HL-60 (cell line): ENCODE measurements at regions not wholly inside any gene's neighbourhood (a gene's known extent, or its start where the extent isn't known, plus 50 kb on each side); places are given as distances from the start of the nearest gene placed in this dataset.

ENCODE experiments used
- DNase-seq, 2 experiments: peaks; one replicate each; pipeline ENCODE4 v3.0.0-alpha.2; 2010 to 2020; ENCODE audit warnings: low read depth in 1 of 2, low spot score in 1 of 2
- H3K27ac ChIP-seq: fragments of 250-450 bp; sonication (Bioruptor Pico); replicated peaks from 2 replicates; pipeline ENCODE4 v1.5.1; 2020; ENCODE audit warnings: mild to moderate bottlenecking, moderate library complexity
- H3K27me3 ChIP-seq: fragments of 250-450 bp; sonication (Bioruptor Pico); 2 replicates; pipeline ENCODE4 v1.5.1; 2021; ENCODE audit warnings: mild to moderate bottlenecking, moderate library complexity; ENCODE audit not compliant: insufficient read depth, poor library complexity, severe bottlenecking
- H3K4me3 ChIP-seq: replicated peaks from 2 replicates; pipeline ENCODE4 v1.5.1; 2011; ENCODE audit warnings: mild to moderate bottlenecking, control low read depth, low read length; ENCODE audit not compliant: insufficient read depth
- GABPA ChIP-seq: IDR thresholded peaks from 2 replicates; pipeline ENCODE4 v1.6.1; 2012; ENCODE audit warnings: low read depth
- POLR2AphosphoS5 ChIP-seq: IDR thresholded peaks from 2 replicates; pipeline ENCODE4 v1.6.1; 2012; ENCODE audit warnings: low read depth
- SPI1 ChIP-seq: IDR thresholded peaks from 2 replicates; pipeline ENCODE4 v1.6.1; 2012; ENCODE audit warnings: low read depth, mild to moderate bottlenecking, borderline replicate concordance
- TF ChIP-seq, protein P1 (sequence below): IDR thresholded peaks from one replicate; pipeline ENCODE4 v1.5.1; 2011; ENCODE audit warnings: low read length, control low read depth, inconsistent platforms; ENCODE audit not compliant: insufficient read depth
- TF ChIP-seq, protein P2 (sequence below): IDR thresholded peaks from 2 replicates; pipeline ENCODE4 v1.6.1; 2012; ENCODE audit warnings: low read depth; ENCODE audit not compliant: insufficient replicate concordance

- DNase-seq = no peak
- H3K4me3 ChIP-seq = no peak overlapping the region
- H3K27me3 ChIP-seq = no peaks in the 10 kb centered on the region
- TF ChIP-seq SPI1 (no peak), GABPA (no peak), POLR2AphosphoS5 (no peak)
- TF ChIP-seq, protein P1, sequence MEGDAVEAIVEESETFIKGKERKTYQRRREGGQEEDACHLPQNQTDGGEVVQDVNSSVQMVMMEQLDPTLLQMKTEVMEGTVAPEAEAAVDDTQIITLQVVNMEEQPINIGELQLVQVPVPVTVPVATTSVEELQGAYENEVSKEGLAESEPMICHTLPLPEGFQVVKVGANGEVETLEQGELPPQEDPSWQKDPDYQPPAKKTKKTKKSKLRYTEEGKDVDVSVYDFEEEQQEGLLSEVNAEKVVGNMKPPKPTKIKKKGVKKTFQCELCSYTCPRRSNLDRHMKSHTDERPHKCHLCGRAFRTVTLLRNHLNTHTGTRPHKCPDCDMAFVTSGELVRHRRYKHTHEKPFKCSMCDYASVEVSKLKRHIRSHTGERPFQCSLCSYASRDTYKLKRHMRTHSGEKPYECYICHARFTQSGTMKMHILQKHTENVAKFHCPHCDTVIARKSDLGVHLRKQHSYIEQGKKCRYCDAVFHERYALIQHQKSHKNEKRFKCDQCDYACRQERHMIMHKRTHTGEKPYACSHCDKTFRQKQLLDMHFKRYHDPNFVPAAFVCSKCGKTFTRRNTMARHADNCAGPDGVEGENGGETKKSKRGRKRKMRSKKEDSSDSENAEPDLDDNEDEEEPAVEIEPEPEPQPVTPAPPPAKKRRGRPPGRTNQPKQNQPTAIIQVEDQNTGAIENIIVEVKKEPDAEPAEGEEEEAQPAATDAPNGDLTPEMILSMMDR = no peak
- TF ChIP-seq, protein P2, sequence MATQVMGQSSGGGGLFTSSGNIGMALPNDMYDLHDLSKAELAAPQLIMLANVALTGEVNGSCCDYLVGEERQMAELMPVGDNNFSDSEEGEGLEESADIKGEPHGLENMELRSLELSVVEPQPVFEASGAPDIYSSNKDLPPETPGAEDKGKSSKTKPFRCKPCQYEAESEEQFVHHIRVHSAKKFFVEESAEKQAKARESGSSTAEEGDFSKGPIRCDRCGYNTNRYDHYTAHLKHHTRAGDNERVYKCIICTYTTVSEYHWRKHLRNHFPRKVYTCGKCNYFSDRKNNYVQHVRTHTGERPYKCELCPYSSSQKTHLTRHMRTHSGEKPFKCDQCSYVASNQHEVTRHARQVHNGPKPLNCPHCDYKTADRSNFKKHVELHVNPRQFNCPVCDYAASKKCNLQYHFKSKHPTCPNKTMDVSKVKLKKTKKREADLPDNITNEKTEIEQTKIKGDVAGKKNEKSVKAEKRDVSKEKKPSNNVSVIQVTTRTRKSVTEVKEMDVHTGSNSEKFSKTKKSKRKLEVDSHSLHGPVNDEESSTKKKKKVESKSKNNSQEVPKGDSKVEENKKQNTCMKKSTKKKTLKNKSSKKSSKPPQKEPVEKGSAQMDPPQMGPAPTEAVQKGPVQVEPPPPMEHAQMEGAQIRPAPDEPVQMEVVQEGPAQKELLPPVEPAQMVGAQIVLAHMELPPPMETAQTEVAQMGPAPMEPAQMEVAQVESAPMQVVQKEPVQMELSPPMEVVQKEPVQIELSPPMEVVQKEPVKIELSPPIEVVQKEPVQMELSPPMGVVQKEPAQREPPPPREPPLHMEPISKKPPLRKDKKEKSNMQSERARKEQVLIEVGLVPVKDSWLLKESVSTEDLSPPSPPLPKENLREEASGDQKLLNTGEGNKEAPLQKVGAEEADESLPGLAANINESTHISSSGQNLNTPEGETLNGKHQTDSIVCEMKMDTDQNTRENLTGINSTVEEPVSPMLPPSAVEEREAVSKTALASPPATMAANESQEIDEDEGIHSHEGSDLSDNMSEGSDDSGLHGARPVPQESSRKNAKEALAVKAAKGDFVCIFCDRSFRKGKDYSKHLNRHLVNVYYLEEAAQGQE = no peak
- no peak overlapping the region for H3K27ac ChIP-seq
These were observed 416.1 kb downstream of the NPHP4 start for GRCh38 chr1:5576011-5576672.

DNA sequence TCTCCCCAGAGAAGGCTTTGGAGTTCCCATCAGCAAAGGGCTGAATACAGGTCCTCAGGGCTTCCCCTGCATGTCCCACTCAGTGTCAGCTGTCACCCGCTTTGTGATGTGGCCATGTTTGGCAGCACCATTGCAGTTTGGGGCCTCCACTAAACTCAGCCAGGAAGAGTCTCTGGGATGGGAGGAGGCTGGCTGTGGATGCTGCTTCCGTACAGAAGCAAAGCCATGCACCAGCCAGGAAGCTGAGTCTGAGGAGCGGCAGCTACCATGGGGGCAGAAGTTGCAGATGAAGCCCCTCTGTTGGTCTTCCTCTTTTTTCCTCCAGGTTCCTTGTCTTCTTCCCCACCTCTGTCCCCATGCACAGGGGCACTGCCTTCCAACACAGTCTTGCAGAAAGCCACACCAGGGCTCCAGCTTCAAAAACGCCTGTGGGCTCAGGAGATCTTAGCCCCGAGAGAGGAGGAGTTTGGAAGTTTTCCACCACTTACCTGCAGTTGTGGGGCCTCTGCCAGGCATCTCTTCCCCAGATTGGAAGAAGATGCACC is 416.8 kb downstream of the NPHP4 start:
- no peak overlapping the region for H3K27ac ChIP-seq
- TF ChIP-seq POLR2AphosphoS5 = no peak
- no peak for TF ChIP-seq GABPA
- TF ChIP-seq SPI1 = no peak
- TF ChIP-seq, protein P2 = no peak
- TF ChIP-seq, protein P1 = no peak
- H3K4me3 ChIP-seq = no peak overlapping the region
- DNase-seq = no peak
- H3K27me3 ChIP-seq = no peaks in the 10 kb centered on the region

DNA sequence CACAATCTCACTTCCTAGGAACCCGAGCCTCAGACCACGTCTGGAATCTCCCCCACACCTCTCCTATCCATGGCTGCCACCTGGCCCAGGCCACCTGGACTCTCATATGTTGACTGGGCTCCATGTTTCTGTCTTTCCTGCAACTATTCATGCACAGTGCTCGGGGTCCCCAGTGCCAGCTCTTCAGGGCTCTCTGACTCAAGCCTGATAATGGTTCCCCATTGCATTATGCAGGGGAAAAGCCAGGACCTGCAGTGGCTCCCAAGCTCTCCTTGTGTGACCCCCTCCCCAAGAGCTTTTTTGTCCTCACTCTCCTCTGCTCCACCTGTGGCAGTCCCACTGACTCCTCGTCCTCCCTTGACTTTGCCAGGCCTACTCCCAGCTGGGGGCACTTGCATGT is 417.6 kb downstream of the NPHP4 start:
- TF ChIP-seq POLR2AphosphoS5 (no peak), SPI1 (no peak), GABPA (no peak)
- TF ChIP-seq, protein P2 = no peak
- TF ChIP-seq, protein P1 = no peak
- H3K27ac ChIP-seq = no peak overlapping the region
- no peak for DNase-seq
- no peaks in the 10 kb centered on the region for H3K27me3 ChIP-seq
- no peak overlapping the region for H3K4me3 ChIP-seq
